ENCODE measurements at regions not wholly inside any gene's neighbourhood (a gene's known extent, or its start where the extent isn't known, plus 50 kb on each side); places are given as distances from the start of the nearest gene placed in this dataset.

DNA sequence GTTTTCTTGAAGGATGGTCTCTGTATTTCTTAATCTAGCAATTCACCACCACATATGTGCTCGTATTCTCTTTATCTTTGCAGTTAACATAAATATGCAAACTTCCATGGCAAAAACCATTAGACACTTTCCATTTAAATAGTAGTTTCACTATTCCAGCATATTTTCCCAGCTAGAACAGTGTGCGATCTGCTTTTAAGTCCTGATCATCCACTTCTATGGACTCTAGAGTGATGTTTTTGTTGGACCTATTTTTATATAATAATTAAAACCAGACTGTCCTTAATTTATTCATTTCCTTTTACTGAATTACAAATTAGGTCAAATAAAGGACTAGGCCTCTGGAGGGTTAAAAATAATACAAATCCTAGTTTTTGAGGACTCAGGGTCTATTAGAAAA lies 418.4 kb upstream of the TRIB2 start:
- Histone ChIP-seq H3K4me1 (peaks cover 14% of the 10 kb centered on the region), H4K20me1 (no peaks in the 10 kb centered on the region), H3K9ac (no peak overlapping the region), H3K4me2 (no peak overlapping the region), H3K9me3 (no peaks in the 10 kb centered on the region; the same call in 1 of the 2 replicates), H3K27me3 (no peaks in the 10 kb centered on the region), H3K27ac (no peak overlapping the region), H3K36me3 (no peaks in the 10 kb centered on the region), H3K4me3 (no peak overlapping the region)
- TF ChIP-seq Cebpa-rat (IDR thresholded peaks at IDR 0.05): no peak

DNA sequence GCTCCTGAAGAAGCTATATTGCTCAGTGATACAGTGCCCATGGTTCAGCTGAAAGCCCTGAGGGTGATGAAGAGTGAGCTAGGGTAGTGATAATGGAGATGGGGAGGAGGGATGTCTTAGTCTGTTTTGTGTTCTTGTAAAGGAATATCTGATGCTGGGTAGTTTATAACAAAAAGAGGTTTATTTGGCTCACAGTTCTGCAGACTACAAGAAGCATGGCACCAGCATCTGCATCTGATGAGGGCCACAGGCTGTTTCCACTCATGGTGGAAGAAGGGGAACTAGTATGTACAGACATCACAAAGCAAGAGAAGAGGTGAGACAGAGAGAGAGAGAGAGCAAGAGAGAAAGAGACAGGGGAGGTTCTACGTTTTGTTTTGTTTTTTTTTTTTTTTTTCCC lies 417.3 kb upstream of the TRIB2 start:
- no peaks in the 10 kb centered on the region for H3K36me3 ChIP-seq
- H3K9me3 ChIP-seq: no peaks in the 10 kb centered on the region; the same call in 1 of the 2 replicates
- H3K27ac ChIP-seq: no peak overlapping the region
- no peak overlapping the region for H3K9ac ChIP-seq
- H4K20me1 ChIP-seq: no peaks in the 10 kb centered on the region
- H3K4me3 ChIP-seq: no peak overlapping the region
- no peaks in the 10 kb centered on the region for H3K27me3 ChIP-seq
- peaks cover 25% of the 10 kb centered on the region for H3K4me1 ChIP-seq
- TF ChIP-seq Cebpa-rat (IDR thresholded peaks at IDR 0.05): no peak
- H3K4me2 ChIP-seq: no peak overlapping the region

DNA sequence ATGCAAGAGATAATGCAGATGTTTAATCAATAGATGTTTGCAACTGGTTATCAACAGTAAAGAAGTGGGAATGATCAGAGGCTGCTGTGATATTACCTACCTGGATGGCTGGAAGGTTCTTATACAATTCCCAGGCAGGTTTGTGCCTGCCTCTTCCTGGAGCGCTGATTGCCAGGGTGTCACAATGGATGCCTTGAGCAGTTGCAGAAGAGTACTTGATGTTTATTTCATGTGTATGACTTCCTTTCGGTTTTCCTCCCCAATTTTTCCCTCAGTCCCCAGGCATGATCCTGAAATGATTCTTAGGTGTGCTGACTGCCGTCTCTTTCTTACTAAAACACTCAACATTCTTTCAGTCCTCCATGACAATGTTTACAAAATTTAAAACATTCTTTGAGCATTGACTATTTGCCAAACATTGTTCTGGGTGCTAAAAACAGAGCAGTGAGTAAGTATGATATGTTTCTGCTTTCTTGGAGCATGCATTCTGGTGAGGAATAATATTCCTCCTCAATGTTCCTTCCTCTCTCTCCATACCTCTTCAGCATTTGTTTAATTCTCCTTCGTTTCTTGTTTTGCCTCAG lies 416.6 kb upstream of the TRIB2 start:
- H3K4me2 ChIP-seq: no peak overlapping the region
- H4K20me1 ChIP-seq: no peaks in the 10 kb centered on the region
- no peak for TF ChIP-seq Cebpa-rat (IDR thresholded peaks at IDR 0.05)
- H3K36me3 ChIP-seq: no peaks in the 10 kb centered on the region
- H3K9ac ChIP-seq: no peak overlapping the region
- H3K27ac ChIP-seq: no peak overlapping the region
- no peak overlapping the region for H3K4me3 ChIP-seq
- no peaks in the 10 kb centered on the region for H3K27me3 ChIP-seq
- H3K9me3 ChIP-seq: no peaks in the 10 kb centered on the region; the same call in 1 of the 2 replicates
- peaks cover 32% of the 10 kb centered on the region for H3K4me1 ChIP-seq

DNA sequence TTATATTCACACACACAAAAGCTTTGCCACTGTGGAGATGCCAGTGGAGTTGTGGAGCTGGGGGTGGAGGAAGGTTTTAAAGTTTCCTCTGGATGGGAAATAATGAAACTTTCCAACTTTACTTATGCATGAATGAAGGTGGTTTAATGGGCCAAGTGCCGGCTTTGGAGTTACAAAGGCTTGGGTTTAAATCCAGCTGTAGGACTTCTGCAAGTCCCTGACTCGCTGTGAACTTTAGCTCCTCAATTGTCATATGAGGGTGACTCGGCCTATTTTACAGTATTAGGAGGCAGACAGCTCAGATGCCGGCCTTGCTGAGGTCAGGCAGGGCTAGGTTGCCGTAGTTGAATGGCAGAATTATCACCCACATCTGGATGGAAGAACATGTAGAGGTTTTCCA lies 415.8 kb upstream of the TRIB2 start:
- Histone ChIP-seq H3K4me3 (no peak overlapping the region), H3K36me3 (no peaks in the 10 kb centered on the region), H3K27ac (no peak overlapping the region), H3K9ac (no peak overlapping the region), H3K27me3 (no peaks in the 10 kb centered on the region), H3K4me1 (peaks cover 32% of the 10 kb centered on the region), H3K4me2 (no peak overlapping the region), H4K20me1 (no peaks in the 10 kb centered on the region), H3K9me3 (no peaks in the 10 kb centered on the region; the same call in 1 of the 2 replicates)
- TF ChIP-seq Cebpa-rat (IDR thresholded peaks at IDR 0.05): no peak

DNA sequence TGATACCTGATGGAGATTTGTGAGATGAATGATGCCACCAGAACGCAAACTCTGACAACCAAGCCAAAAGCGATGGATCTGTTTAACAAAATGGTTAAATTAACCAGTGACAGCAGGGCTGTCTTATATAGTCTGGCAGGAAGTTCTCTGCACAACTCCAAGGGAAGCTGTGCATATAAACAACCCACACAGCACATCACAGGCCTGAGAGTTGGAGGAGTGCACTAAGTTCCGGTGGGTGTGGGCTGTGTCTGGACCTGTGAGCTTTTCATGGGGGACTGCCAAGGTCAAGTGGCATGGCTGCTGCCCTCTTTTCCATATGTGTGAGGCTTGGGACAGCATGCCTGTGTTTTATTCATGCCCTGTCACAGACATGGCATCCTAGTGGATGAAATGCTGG lies 414.6 kb upstream of the TRIB2 start:
- peaks cover 32% of the 10 kb centered on the region for H3K4me1 ChIP-seq
- TF ChIP-seq Cebpa-rat (IDR thresholded peaks at IDR 0.05): no peak
- no peak overlapping the region for H3K27ac ChIP-seq

DNA sequence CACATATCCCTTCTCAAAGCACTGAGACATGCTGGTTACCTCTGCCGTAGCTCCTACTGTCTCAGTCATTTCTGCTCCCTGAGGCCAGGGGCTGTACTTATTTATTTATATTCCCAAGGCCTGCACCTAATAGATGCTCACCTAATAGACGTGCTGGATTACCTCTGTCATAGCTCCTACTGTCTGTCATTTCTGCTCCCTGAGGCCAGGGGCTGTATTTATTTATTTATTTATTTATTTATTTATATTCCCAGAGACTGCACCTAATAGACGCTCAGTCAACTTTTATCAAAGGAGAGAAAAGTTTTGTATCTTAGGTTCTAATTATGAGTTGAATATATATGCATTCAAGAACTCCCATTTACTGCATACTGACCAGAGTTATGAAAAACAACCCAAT lies 414.0 kb upstream of the TRIB2 start:
- H3K4me1 ChIP-seq: peaks cover 32% of the 10 kb centered on the region
- H3K27ac ChIP-seq: no peak overlapping the region

More for the DNA sequence above, 414.6 kb upstream of the TRIB2 start:
- Histone ChIP-seq H3K4me2 (no peak overlapping the region), H4K20me1 (no peaks in the 10 kb centered on the region), H3K4me3 (no peak overlapping the region), H3K36me3 (no peaks in the 10 kb centered on the region), H3K9me3 (no peaks in the 10 kb centered on the region; the same call in 1 of the 2 replicates), H3K9ac (no peak overlapping the region), H3K27me3 (no peaks in the 10 kb centered on the region)

DNA sequence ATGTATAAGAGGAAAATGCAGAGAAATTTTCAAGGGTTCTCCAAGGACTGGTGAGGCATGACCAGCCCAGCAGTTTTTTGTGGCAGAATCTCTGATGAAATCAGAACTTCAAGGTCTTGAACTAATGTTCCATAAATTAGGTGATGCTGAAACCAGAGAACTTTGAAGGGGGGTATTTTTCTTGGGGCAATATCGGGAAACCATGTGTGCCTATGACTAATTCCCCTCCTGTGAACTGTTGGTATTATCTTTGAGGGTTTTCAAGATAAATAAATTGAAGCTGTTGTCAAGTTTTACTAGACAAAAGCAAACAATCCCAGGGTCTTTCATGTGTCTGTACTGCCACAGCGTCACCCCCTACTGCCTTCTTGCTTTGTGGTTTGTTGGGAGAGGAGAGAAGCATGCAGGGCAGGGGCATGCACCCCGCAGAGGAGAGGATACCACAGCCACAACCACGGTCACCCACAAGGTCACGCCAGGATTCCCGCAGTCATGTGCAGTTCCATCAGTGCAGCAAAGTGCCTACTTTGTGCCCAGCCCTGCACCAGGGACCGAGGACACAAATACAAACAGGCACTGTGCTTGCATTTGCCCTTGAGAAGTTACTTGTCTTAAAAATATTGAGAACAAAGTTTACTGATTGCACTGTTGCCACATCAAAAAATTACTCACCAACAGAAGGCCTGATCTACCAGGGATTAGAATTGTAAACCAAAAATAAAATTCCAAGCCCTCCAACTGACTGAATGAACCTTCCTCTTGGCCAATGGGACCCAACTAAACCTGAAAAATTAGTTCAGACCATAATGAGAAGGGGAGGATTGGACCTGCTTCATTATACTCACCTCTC lies 413.3 kb upstream of the TRIB2 start:
- Histone ChIP-seq H4K20me1 (no peaks in the 10 kb centered on the region), H3K9me3 (no peaks in the 10 kb centered on the region; the same call in 1 of the 2 replicates), H3K4me2 (peak overlapping the region; percentile 63), H3K4me3 (no peak overlapping the region), H3K4me1 (peaks cover 32% of the 10 kb centered on the region), H3K27ac (no peak overlapping the region), H3K9ac (no peak overlapping the region), H3K36me3 (no peaks in the 10 kb centered on the region), H3K27me3 (no peaks in the 10 kb centered on the region)
- no peak for TF ChIP-seq Cebpa-rat (IDR thresholded peaks at IDR 0.05)

More for the DNA sequence above, 414.0 kb upstream of the TRIB2 start:
- TF ChIP-seq Cebpa-rat (IDR thresholded peaks at IDR 0.05): no peak
- no peaks in the 10 kb centered on the region for H4K20me1 ChIP-seq
- H3K9ac ChIP-seq: no peak overlapping the region
- H3K4me3 ChIP-seq: no peak overlapping the region
- no peaks in the 10 kb centered on the region for H3K27me3 ChIP-seq
- H3K36me3 ChIP-seq: no peaks in the 10 kb centered on the region
- no peaks in the 10 kb centered on the region; the same call in 1 of the 2 replicates for H3K9me3 ChIP-seq
- peak overlapping the region; percentile 63 for H3K4me2 ChIP-seq

DNA sequence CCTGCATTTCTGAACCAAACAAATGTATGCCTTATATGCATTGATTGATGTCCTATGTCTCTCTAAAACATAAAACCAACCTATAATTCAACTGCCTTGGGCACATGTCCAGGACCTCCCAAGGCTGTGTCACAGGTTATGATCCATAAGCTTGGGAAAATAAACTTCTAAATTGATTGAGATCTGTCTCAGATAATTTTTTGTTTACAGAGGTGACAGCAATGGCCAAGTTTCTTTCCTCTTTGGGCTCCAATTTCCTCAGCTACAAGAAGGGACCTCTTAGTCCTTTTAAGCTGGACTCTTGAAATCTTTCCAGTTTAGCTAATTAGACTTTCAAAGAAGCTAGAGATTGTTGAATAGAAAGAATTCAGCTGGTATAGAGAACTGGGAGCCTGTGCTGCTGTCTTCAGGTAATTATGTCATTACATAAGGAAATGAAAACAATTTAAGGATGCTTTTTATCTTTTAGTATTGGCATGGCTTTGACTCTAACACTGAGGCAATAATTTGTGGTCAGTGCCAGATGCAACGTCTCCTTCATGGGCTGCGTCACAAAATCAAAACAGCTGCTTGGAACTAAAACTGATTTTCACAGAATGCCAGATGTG lies 412.1 kb upstream of the TRIB2 start:
- TF ChIP-seq Cebpa-rat (IDR thresholded peaks at IDR 0.05): no peak
- no peak overlapping the region for H3K27ac ChIP-seq
- H3K9ac ChIP-seq: no peak overlapping the region
- no peak overlapping the region for H3K4me3 ChIP-seq
- H3K27me3 ChIP-seq: no peaks in the 10 kb centered on the region
- H3K4me2 ChIP-seq: peak overlapping the region; percentile 31
- H4K20me1 ChIP-seq: no peaks in the 10 kb centered on the region
- peaks cover 32% of the 10 kb centered on the region for H3K4me1 ChIP-seq
- H3K36me3 ChIP-seq: no peaks in the 10 kb centered on the region
- no peaks in the 10 kb centered on the region for H3K9me3 ChIP-seq

DNA sequence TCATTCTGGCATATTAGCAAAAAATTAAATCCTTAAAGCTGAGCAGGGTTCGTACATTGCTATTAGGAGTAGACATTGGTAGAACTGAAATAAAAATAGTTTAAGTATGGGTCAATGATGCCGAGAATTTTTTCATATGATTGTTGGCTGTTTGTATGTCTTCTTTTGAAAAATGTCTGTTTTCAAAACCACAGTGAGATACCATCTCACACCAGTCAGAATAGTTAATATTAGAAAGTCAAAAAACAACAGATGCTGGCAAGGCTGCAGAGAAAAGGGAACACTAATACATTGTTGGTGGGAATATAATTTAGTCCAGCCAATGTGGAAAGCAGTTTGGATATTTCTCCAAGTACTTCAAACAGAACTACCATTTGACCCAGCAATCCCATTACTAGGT lies 410.8 kb upstream of the TRIB2 start:
- H3K27me3 ChIP-seq: no peaks in the 10 kb centered on the region
- no peak for TF ChIP-seq Cebpa-rat (IDR thresholded peaks at IDR 0.05)
- no peaks in the 10 kb centered on the region for H4K20me1 ChIP-seq
- peaks cover 32% of the 10 kb centered on the region for H3K4me1 ChIP-seq
- no peaks in the 10 kb centered on the region for H3K9me3 ChIP-seq
- no peaks in the 10 kb centered on the region for H3K36me3 ChIP-seq
- H3K4me3 ChIP-seq: no peak overlapping the region
- no peak overlapping the region for H3K4me2 ChIP-seq
- H3K27ac ChIP-seq: no peak overlapping the region
- H3K9ac ChIP-seq: no peak overlapping the region

DNA sequence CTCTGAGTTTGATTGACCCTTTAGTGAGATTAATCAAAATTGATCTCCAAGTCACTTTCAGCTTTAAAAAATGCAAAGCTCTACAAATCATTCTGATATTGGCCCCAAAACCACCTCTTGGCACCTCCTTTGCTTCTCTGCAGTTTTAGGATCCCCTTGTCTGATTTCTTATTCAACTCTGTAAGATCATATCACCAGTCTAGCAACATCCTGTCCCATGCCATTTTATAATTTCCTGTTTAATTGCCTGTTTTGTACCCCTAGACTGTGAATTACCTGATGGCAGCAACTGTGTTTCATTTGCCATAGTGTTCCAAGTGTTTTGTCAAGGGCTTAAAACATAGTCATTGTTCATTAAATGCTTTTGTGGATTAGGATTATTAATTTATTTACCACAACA lies 406.3 kb upstream of the TRIB2 start:
- no peak overlapping the region for H3K4me3 ChIP-seq
- no peak overlapping the region for H3K9ac ChIP-seq
- H3K9me3 ChIP-seq: no peaks in the 10 kb centered on the region
- H3K36me3 ChIP-seq: no peaks in the 10 kb centered on the region
- peaks cover 17% of the 10 kb centered on the region for H3K4me1 ChIP-seq
- no peaks in the 10 kb centered on the region for H4K20me1 ChIP-seq
- H3K4me2 ChIP-seq: no peak overlapping the region
- TF ChIP-seq Cebpa-rat (IDR thresholded peaks at IDR 0.05): no peak
- H3K27ac ChIP-seq: no peak overlapping the region
- H3K27me3 ChIP-seq: no peaks in the 10 kb centered on the region
